Hepatocyte (in vitro differentiated cells): ENCODE measurements at regions not wholly inside any gene's neighbourhood (a gene's known extent, or its start where the extent isn't known, plus 50 kb on each side); places are given as distances from the start of the nearest gene placed in this dataset.

Experiments
- CTCF ChIP-seq: fragments of 200-600 bp; sonication (generic); IDR thresholded peaks from 2 replicates; pipeline ENCODE4 v1.5.1; 2016; ENCODE audit warnings: antibody characterized with exemption, mild to moderate bottlenecking; ENCODE audit not compliant: poor library complexity
- EZH2phosphoT487 ChIP-seq: fragments of 200-600 bp; sonication (generic); IDR thresholded peaks from one replicate; pipeline ENCODE4 v1.6.1; 2018; ENCODE audit warnings: antibody characterized with exemption, mild to moderate bottlenecking, low read depth, moderate library complexity; ENCODE audit not compliant: unreplicated experiment, severe bottlenecking

- TF ChIP-seq CTCF (no peak), EZH2phosphoT487 (no peak)
Measured at GRCh38 chr16:85988306-85988705, 89.3 kb downstream of the IRF8 start.
